ENCODE measurements at regions not wholly inside any gene's neighbourhood (a gene's known extent, or its start where the extent isn't known, plus 50 kb on each side); places are given as distances from the start of the nearest gene placed in this dataset.

DNA sequence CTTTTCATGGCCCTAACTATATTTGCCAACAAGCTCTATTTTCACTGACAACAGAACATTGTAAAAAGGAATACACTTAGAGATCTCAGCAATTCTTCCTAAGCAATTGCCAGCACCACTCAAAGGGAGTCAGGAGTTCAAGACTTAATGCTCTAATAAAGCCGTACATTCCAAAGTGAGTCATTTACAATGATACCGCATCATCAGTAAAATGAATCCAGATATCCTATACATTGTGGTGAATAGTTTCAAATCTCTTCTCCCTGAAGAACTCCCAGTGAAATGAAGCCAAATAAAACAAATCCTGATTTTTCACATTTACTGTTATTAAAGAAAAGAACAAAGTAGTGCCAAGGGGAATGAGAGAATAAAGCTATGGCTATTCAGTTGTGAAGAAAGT lies 2898.7 kb upstream of the PCDH20 start:
- TF ChIP-seq, protein P1, sequence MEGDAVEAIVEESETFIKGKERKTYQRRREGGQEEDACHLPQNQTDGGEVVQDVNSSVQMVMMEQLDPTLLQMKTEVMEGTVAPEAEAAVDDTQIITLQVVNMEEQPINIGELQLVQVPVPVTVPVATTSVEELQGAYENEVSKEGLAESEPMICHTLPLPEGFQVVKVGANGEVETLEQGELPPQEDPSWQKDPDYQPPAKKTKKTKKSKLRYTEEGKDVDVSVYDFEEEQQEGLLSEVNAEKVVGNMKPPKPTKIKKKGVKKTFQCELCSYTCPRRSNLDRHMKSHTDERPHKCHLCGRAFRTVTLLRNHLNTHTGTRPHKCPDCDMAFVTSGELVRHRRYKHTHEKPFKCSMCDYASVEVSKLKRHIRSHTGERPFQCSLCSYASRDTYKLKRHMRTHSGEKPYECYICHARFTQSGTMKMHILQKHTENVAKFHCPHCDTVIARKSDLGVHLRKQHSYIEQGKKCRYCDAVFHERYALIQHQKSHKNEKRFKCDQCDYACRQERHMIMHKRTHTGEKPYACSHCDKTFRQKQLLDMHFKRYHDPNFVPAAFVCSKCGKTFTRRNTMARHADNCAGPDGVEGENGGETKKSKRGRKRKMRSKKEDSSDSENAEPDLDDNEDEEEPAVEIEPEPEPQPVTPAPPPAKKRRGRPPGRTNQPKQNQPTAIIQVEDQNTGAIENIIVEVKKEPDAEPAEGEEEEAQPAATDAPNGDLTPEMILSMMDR (IDR thresholded peaks at IDR 0.05), result no peak
- TF ChIP-seq POLR2A (IDR thresholded peaks at IDR 0.05) (no peak), EP300 (IDR thresholded peaks at IDR 0.05) (no peak)

All from ovary (tissue), 3 donors.